ENCODE measurements at regions not wholly inside any gene's neighbourhood (a gene's known extent, or its start where the extent isn't known, plus 50 kb on each side); places are given as distances from the start of the nearest gene placed in this dataset.

- Histone ChIP-seq H3K79me1 (ENCODE audit: low read depth, low read length) (peaks cover 4% of the 10 kb centered on the region; the same call in 1 of the 2 replicates), H3K4ac (replicated peaks; ENCODE audit: insufficient read length, low read depth, low read length) (no peak overlapping the region), H4K8ac (ENCODE audit: extremely low read depth, insufficient read depth, low read length) (no peak overlapping the region), H3K4me2 (ENCODE audit: insufficient read depth in 1 of 2, low read depth in 2 of 2, low read length in 2 of 2) (peak overlapping the region; percentile 61 to 73), H3K18ac (ENCODE audit: extremely low read depth, low read length) (peak overlapping the region; percentile 4; the same call in 1 of the 2 replicates), H3K4me1 (replicated peaks in 1 of 4; ENCODE audit: control insufficient read depth in 3 of 4, insufficient read depth in 4 of 4, low read length in 3 of 4) (peaks cover 3 to 28% (median 21%) of the 10 kb centered on the region in 4 experiments), H4K91ac (replicated peaks; ENCODE audit: insufficient read length, low read length) (no peak overlapping the region), H3K9ac (replicated peaks in 1 of 4; ENCODE audit: extremely low read depth in 1 of 4, low read depth in 3 of 4, low read length in 3 of 4) (peak overlapping the region in 2 of 4 experiments; percentile 10 to 50; a peak in 3 of 7 replicates), H2BK20ac (ENCODE audit: low read length) (no peak overlapping the region), H4K20me1 (replicated peaks in 1 of 2; ENCODE audit: control insufficient read depth in 1 of 2, insufficient read depth in 2 of 2, low read length in 2 of 2) (no peaks in the 10 kb centered on the region), H2AK5ac (ENCODE audit: low read depth, low read length) (no peak overlapping the region), H2BK120ac (replicated peaks; ENCODE audit: low read depth, low read length) (no peak overlapping the region), H3K36me3 (ENCODE audit: control insufficient read depth in 2 of 4, insufficient read depth in 4 of 4, low read length in 3 of 4) (peaks cover 0 to 7% (median 3%) of the 10 kb centered on the region in 4 experiments; a peak in 1 of 8 replicates), H3K23ac (ENCODE audit: insufficient read length) (no peak overlapping the region), H3K56ac (replicated peaks; ENCODE audit: insufficient read length, low read depth, low read length) (no peak overlapping the region), H3K27ac (ENCODE audit: low read depth, low read length) (peak overlapping the region; percentile 53), H2BK15ac (ENCODE audit: low read length) (no peak overlapping the region), H2AFZ (ENCODE audit: low read length) (no peak overlapping the region), H3K79me2 (ENCODE audit: control insufficient read depth in 1 of 2, insufficient read depth in 2 of 2, low read length in 2 of 2) (peaks cover 3 to 70% of the 10 kb centered on the region in 2 experiments; a peak in 3 of 4 replicates), H2BK5ac (ENCODE audit: low read depth, low read length) (peak overlapping the region; percentile 79; the same call in 1 of the 2 replicates), H2BK12ac (ENCODE audit: low read depth, low read length) (no peak overlapping the region), H3K9me3 (ENCODE audit: insufficient read depth in 2 of 2, low read depth in 1 of 2, low read length in 1 of 2) (no peaks in the 10 kb centered on the region), H3K23me2 (ENCODE audit: low read depth, low read length) (peaks cover 1% of the 10 kb centered on the region; the same call in 1 of the 2 replicates), H3K14ac (ENCODE audit: insufficient read length) (no peak overlapping the region), H4K5ac (ENCODE audit: insufficient read length, low read depth, low read length) (peak overlapping the region; percentile 87), H3K4me3 (ENCODE audit: extremely low read depth in 1 of 4, insufficient read depth in 2 of 4, low read depth in 3 of 4, low read length in 4 of 4) (peak overlapping the region; percentile 23 to 63 (median 57); a peak in 7 of 8 replicates), H3K27me3 (replicated peaks in 1 of 4; ENCODE audit: control insufficient read depth in 3 of 4, extremely low read depth in 1 of 4, insufficient read depth in 3 of 4, low read length in 3 of 4) (no peaks in the 10 kb centered on the region)
- CTCF ChIA-PET (ENCODE audit: partially characterized antibody) = interaction anchor here (0.6 to 2.4 kb wide), 9 partner anchors 12 to 1573 kb away, joined by 3 to 12 read pairs (median 3); no protein-coding TSS in a partner anchor
- POLR2A ChIA-PET (ENCODE audit: partially characterized antibody) = interaction anchor here (0.7 to 3.3 kb wide), 31 partner anchors 9 to 636 kb away, joined by 3 to 27 read pairs (median 5); no protein-coding TSS in a partner anchor
- peak; percentile 68 for FAIRE-seq
- WGBS, 2 experiments (ENCODE audit: extremely low coverage in 1 of 2, insufficient coverage in 1 of 2, insufficient read length in 1 of 2, insufficient replicate concordance in 2 of 2, low coverage in 1 of 2, low lambda C conversion rate in 2 of 2, missing lambda C conversion rate in 1 of 2) = 6% methylated on average over 5 of the region's 5 CpGs; no CpG with 5 or more reads in 1 of the 2 experiments
- DNase-seq (ENCODE audit: low read depth in 1 of 2, low spot score in 2 of 2) = peak in 1 of 2 experiments; percentile 75
- no peak for TF ChIP-seq PHF8 (conservative IDR thresholded peaks at IDR 0.05; ENCODE audit: low read depth, low read length)
- TF ChIP-seq RFX5 (IDR thresholded peaks at IDR 0.05; ENCODE audit: borderline replicate concordance, low read depth, low read length) = no peak
- TF ChIP-seq TAF7 (optimal IDR thresholded peaks at IDR 0.05; ENCODE audit: borderline replicate concordance, low read depth, low read length) = peak; percentile 77
- no peak for TF ChIP-seq SUZ12 (IDR thresholded peaks at IDR 0.05; ENCODE audit: low read length)
- no peak for TF ChIP-seq MAFK (IDR thresholded peaks at IDR 0.05; ENCODE audit: low read depth, low read length)
- peak; percentile 54; the same call in 1 of the 2 replicates for TF ChIP-seq ATF2 (IDR thresholded peaks at IDR 0.05; ENCODE audit: low read length)
- TF ChIP-seq ASH2L (IDR thresholded peaks at IDR 0.05; ENCODE audit: low read length) = peak; percentile 60
- no peak for TF ChIP-seq SP1 (IDR thresholded peaks at IDR 0.05; ENCODE audit: low read depth, low read length)
- TF ChIP-seq NRF1 (IDR thresholded peaks at IDR 0.05; ENCODE audit: low read depth, low read length) = no peak
- no peak for TF ChIP-seq TEAD4 (IDR thresholded peaks at IDR 0.05; ENCODE audit: low read depth, low read length)
- TF ChIP-seq POLR2A (IDR thresholded peaks at IDR 0.05; ENCODE audit: control extremely low read depth in 1 of 2, low read depth in 2 of 2, low read length in 2 of 2) = peak; percentile 69 to 79
These were observed 107.5 kb upstream of the PELI1 start for GRCh38 chr2:64251497-64252250.

All from H1 (cell line).